ENCODE measurements at regions not wholly inside any gene's neighbourhood (a gene's known extent, or its start where the extent isn't known, plus 50 kb on each side); places are given as distances from the start of the nearest gene placed in this dataset.
"Not testable (repeated sequence)": the region's sequence is repeated elsewhere in the genome, so short reads cannot be mapped to it uniquely, and the experiment has no call there.

DNA sequence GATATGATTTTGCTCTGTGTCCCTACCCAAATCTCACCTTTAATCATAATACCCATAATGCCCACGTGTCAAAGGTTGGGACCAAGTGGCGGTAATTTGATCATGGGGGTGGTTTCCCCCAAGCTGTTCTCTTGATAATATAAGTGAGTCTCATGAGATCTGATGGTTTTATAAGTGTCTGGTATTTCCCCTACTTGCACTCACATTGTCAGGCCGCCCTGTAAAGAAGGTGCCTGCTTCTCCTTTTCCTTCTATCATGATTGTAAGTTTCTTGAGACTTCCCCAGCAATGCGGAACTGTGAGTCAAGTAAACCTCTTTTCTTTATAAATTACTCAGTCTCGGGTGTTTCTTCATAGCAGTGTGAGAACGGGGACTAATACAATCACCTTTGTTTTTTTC lies 279.8 kb downstream of the ARPP21 start:
- H3K4me3 ChIP-seq (replicated peaks in 1 of 4; ENCODE audit: control extremely low read depth in 1 of 4, insufficient read depth in 1 of 4, low read depth in 3 of 4, low read length in 4 of 4), result no peak overlapping the region
- H2AFZ ChIP-seq (ENCODE audit: low read length), result no peak overlapping the region
- H3K36me3 ChIP-seq (ENCODE audit: control insufficient read depth, insufficient read depth, low read length), result no peaks in the 10 kb centered on the region
- TF ChIP-seq CTCF (conservative IDR thresholded peaks at IDR 0.05 in 1 of 2, IDR thresholded peaks at IDR 0.05 in 1 of 2; ENCODE audit: low read depth in 1 of 2, low read length in 2 of 2) (no peak), EZH2 (IDR thresholded peaks at IDR 0.05; ENCODE audit: low read length, missing control alignments) (no peak)
- no peak overlapping the region for H3K4me2 ChIP-seq (ENCODE audit: extremely low read depth, insufficient read depth, low read length)
- no peak for DNase-seq (ENCODE audit: low read depth in 2 of 2)
- no peak overlapping the region for H3K9ac ChIP-seq (ENCODE audit: insufficient read depth, low read length)
- no peaks in the 10 kb centered on the region for H3K79me2 ChIP-seq (ENCODE audit: control insufficient read depth, insufficient read depth, low read length)
- no peaks in the 10 kb centered on the region for H4K20me1 ChIP-seq (ENCODE audit: control insufficient read depth, extremely low read depth, insufficient read depth, low read length)
- no peak overlapping the region for H3K27ac ChIP-seq (ENCODE audit: insufficient read depth, low read length)
- no peaks in the 10 kb centered on the region for H3K9me3 ChIP-seq (ENCODE audit: control insufficient read depth, insufficient read depth, low read depth, low read length)
- no peaks in the 10 kb centered on the region for H3K4me1 ChIP-seq (ENCODE audit: control insufficient read depth, extremely low read depth, insufficient read depth, low read length)
- H3K27me3 ChIP-seq (ENCODE audit: control insufficient read depth, insufficient read depth, low read length), result no peaks in the 10 kb centered on the region

- Histone ChIP-seq H3K9me3 (ENCODE audit: control insufficient read depth, insufficient read depth, low read depth, low read length) (no peaks in the 10 kb centered on the region), H3K4me3 (replicated peaks in 1 of 4; ENCODE audit: control extremely low read depth in 1 of 4, insufficient read depth in 1 of 4, low read depth in 3 of 4, low read length in 4 of 4) (no peak overlapping the region), H3K27ac (ENCODE audit: insufficient read depth, low read length) (no peak overlapping the region), H3K27me3 (ENCODE audit: control insufficient read depth, insufficient read depth, low read length) (no peaks in the 10 kb centered on the region), H2AFZ (ENCODE audit: low read length) (no peak overlapping the region), H4K20me1 (ENCODE audit: control insufficient read depth, extremely low read depth, insufficient read depth, low read length) (no peaks in the 10 kb centered on the region), H3K9ac (ENCODE audit: insufficient read depth, low read length) (no peak overlapping the region), H3K36me3 (ENCODE audit: control insufficient read depth, insufficient read depth, low read length) (no peaks in the 10 kb centered on the region), H3K4me1 (ENCODE audit: control insufficient read depth, extremely low read depth, insufficient read depth, low read length) (no peaks in the 10 kb centered on the region), H3K4me2 (ENCODE audit: extremely low read depth, insufficient read depth, low read length) (no peak overlapping the region), H3K79me2 (ENCODE audit: control insufficient read depth, insufficient read depth, low read length) (no peaks in the 10 kb centered on the region)
- TF ChIP-seq CTCF (conservative IDR thresholded peaks at IDR 0.05 in 1 of 2, IDR thresholded peaks at IDR 0.05 in 1 of 2; ENCODE audit: low read depth in 1 of 2, low read length in 2 of 2), result no peak
- TF ChIP-seq EZH2 (IDR thresholded peaks at IDR 0.05; ENCODE audit: low read length, missing control alignments), result no peak
- DNase-seq (ENCODE audit: low read depth in 2 of 2), result no peak
Observed at GRCh38 chr3:35921718-35922117, 282.4 kb downstream of the ARPP21 start.

- not testable (repeated sequence) for DNase-seq (ENCODE audit: low read depth in 2 of 2); H3K4me2 ChIP-seq (ENCODE audit: extremely low read depth, insufficient read depth, low read length); H3K4me3 ChIP-seq (replicated peaks in 1 of 4; ENCODE audit: control extremely low read depth in 1 of 4, insufficient read depth in 1 of 4, low read depth in 3 of 4, low read length in 4 of 4); H3K9me3 ChIP-seq (ENCODE audit: control insufficient read depth, insufficient read depth, low read depth, low read length); H3K27me3 ChIP-seq (ENCODE audit: control insufficient read depth, insufficient read depth, low read length); H3K9ac ChIP-seq (ENCODE audit: insufficient read depth, low read length); H3K36me3 ChIP-seq (ENCODE audit: control insufficient read depth, insufficient read depth, low read length); H4K20me1 ChIP-seq (ENCODE audit: control insufficient read depth, extremely low read depth, insufficient read depth, low read length); H3K79me2 ChIP-seq (ENCODE audit: control insufficient read depth, insufficient read depth, low read length); H2AFZ ChIP-seq (ENCODE audit: low read length); H3K4me1 ChIP-seq (ENCODE audit: control insufficient read depth, extremely low read depth, insufficient read depth, low read length); H3K27ac ChIP-seq (ENCODE audit: insufficient read depth, low read length)
- peak; percentile 18 to 49 for TF ChIP-seq CTCF (conservative IDR thresholded peaks at IDR 0.05 in 1 of 2, IDR thresholded peaks at IDR 0.05 in 1 of 2; ENCODE audit: low read depth in 1 of 2, low read length in 2 of 2)
Observed at GRCh38 chr3:35924070-35924469, 284.7 kb downstream of the ARPP21 start.
